ENCODE measurements at regions not wholly inside any gene's neighbourhood (a gene's known extent, or its start where the extent isn't known, plus 50 kb on each side); places are given as distances from the start of the nearest gene placed in this dataset.

DNA sequence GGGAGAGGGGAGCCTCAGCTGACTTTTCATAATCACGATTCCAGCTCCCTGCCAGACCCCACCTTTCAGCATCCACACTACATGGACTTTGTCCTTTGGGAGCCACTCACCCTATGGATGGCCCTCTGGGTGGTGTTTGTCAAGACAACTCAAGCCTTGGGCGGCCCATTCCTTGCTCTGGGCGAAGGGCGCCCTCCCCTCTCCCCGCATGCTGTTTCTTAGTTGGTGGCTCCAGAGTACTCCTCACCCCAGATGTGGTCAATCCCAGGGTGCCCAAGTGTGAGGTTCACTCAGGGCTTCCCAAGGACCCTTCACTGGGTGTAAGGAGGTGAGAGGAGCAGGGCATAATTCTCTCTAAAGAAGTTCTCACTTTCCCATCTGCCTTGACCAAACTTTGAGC is 710.0 kb downstream of the QKI start:
- no peak for DNase-seq (ENCODE audit: extremely low spot score)
- CTCF ChIA-PET: interaction anchor here (0.6 kb wide), 1 partner anchor 10 kb away, joined by 4 read pairs; no protein-coding TSS in a partner anchor
- POLR2A ChIA-PET: no interaction called here
- TF ChIP-seq FOXM1 (IDR thresholded peaks at IDR 0.05; ENCODE audit: borderline replicate concordance) (no peak), HDGF (IDR thresholded peaks at IDR 0.05; ENCODE audit: borderline replicate concordance) (no peak), SUZ12 (IDR thresholded peaks at IDR 0.05) (no peak)

DNA sequence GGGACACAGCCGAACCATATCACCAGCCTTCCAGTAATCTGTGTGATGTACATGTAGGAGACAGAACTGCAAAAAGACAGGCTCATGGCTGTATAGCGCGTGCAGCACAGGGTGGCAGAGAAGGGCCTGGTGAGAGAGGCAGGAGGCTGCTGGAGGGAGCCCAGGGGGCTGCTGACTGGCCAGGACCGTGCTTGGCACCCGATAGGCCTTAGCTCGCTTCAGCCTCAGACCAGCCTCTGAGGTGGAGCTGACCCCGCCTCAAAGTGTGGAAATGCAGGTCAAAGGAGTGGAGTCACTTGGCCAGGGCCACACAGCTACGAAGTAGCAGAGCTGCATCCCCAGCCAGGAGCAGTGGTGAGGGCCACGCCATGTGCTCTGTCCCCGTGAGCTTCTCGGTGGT is 707.6 kb downstream of the QKI start:
- no peak for DNase-seq (ENCODE audit: extremely low spot score)
- CTCF ChIA-PET: no interaction called here
- POLR2A ChIA-PET: no interaction called here
- no peak for TF ChIP-seq ARNT (IDR thresholded peaks at IDR 0.05)
- TF ChIP-seq ZNF384 (IDR thresholded peaks at IDR 0.05): no peak
- TF ChIP-seq ELF4 (IDR thresholded peaks at IDR 0.05): no peak
- no peak for TF ChIP-seq FOXM1 (IDR thresholded peaks at IDR 0.05; ENCODE audit: borderline replicate concordance)
- TF ChIP-seq SP1 (IDR thresholded peaks at IDR 0.05): no peak
- no peak for TF ChIP-seq SUZ12 (IDR thresholded peaks at IDR 0.05)
- no peak for TF ChIP-seq CTBP1 (IDR thresholded peaks at IDR 0.05; ENCODE audit: borderline replicate concordance)
- no peak for TF ChIP-seq FOXA1 (IDR thresholded peaks at IDR 0.05)
- no peak for TF ChIP-seq TARDBP (IDR thresholded peaks at IDR 0.05)
- TF ChIP-seq HDGF (IDR thresholded peaks at IDR 0.05; ENCODE audit: borderline replicate concordance): no peak
- TF ChIP-seq, protein P1, sequence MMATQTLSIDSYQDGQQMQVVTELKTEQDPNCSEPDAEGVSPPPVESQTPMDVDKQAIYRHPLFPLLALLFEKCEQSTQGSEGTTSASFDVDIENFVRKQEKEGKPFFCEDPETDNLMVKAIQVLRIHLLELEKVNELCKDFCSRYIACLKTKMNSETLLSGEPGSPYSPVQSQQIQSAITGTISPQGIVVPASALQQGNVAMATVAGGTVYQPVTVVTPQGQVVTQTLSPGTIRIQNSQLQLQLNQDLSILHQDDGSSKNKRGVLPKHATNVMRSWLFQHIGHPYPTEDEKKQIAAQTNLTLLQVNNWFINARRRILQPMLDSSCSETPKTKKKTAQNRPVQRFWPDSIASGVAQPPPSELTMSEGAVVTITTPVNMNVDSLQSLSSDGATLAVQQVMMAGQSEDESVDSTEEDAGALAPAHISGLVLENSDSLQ (IDR thresholded peaks at IDR 0.05): no peak
- no peak for TF ChIP-seq FOXK2 (IDR thresholded peaks at IDR 0.05)
- TF ChIP-seq NFRKB (IDR thresholded peaks at IDR 0.05): no peak

DNA sequence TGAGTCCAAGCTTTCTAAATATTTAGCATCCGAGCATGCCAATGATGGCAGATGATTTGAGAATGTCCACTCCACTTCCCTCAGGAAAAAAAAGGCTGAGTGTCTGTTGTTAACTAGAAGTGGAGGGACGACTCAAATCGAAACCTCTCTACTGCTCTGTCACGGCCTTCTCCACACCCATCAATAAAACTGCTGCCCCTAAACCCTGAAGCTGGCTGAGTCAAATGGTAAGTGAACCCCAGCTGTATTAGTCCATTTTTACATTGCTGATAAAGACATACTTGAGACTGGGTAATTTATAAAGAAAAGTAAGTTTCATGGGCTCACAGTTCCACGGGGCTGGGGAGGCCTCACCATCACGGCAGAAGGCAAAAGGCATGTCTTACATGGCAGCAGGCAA is 707.0 kb downstream of the QKI start:
- POLR2A ChIA-PET: no interaction called here

DNA sequence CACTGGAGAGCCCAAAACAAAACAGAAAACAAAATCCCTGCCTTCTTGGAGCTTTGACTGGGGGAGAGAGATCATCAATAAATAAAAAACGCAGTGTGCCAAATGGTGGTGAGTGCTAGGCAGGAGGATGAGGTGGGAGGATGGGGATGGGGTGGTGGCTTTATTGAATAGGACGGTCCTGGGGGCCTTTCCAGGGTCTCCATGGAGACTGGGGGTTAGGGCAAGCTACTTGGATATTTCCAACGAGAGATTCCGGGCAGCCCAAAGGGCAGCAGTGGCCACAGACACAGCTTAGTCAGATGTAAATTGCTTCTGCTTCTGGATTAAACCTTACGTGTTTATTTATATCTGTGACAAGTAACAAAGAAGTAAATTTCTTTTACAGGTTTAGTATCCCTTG is 700.1 kb downstream of the QKI start:
- CTCF ChIA-PET: interaction anchor here (0.6 kb wide), 2 partner anchors 9 to 15 kb away, joined by 3 to 4 read pairs; no protein-coding TSS in a partner anchor
- no peak for DNase-seq (ENCODE audit: extremely low spot score)
- TF ChIP-seq ZNF384 (IDR thresholded peaks at IDR 0.05): no peak
- TF ChIP-seq NFRKB (IDR thresholded peaks at IDR 0.05): no peak
- TF ChIP-seq ARNT (IDR thresholded peaks at IDR 0.05): no peak
- no peak for TF ChIP-seq TARDBP (IDR thresholded peaks at IDR 0.05)
- TF ChIP-seq LEF1 (IDR thresholded peaks at IDR 0.05; ENCODE audit: borderline replicate concordance): no peak
- no peak for TF ChIP-seq L3MBTL2 (conservative IDR thresholded peaks at IDR 0.05)
- no peak for TF ChIP-seq BHLHE40 (IDR thresholded peaks at IDR 0.05; ENCODE audit: borderline replicate concordance)
- TF ChIP-seq ELF4 (IDR thresholded peaks at IDR 0.05): no peak
- no peak for TF ChIP-seq FOXM1 (IDR thresholded peaks at IDR 0.05; ENCODE audit: borderline replicate concordance)
- TF ChIP-seq HDGF (IDR thresholded peaks at IDR 0.05; ENCODE audit: borderline replicate concordance): no peak
- TF ChIP-seq FOXA1 (IDR thresholded peaks at IDR 0.05): no peak
- TF ChIP-seq FOXK2 (IDR thresholded peaks at IDR 0.05): no peak
- TF ChIP-seq SUZ12 (IDR thresholded peaks at IDR 0.05): no peak
- no peak for TF ChIP-seq CTBP1 (IDR thresholded peaks at IDR 0.05; ENCODE audit: borderline replicate concordance)
- TF ChIP-seq, protein P1 (IDR thresholded peaks at IDR 0.05): no peak
- TF ChIP-seq SP1 (IDR thresholded peaks at IDR 0.05): no peak
- POLR2A ChIA-PET: no interaction called here

More for the DNA sequence above, 707.0 kb downstream of the QKI start:
- no peak for DNase-seq (ENCODE audit: extremely low spot score)
- TF ChIP-seq HDGF (IDR thresholded peaks at IDR 0.05; ENCODE audit: borderline replicate concordance) (no peak), FOXA1 (IDR thresholded peaks at IDR 0.05) (no peak), ARNT (IDR thresholded peaks at IDR 0.05) (no peak), ZNF384 (IDR thresholded peaks at IDR 0.05) (no peak), TARDBP (IDR thresholded peaks at IDR 0.05) (no peak), L3MBTL2 (conservative IDR thresholded peaks at IDR 0.05) (no peak), SP1 (IDR thresholded peaks at IDR 0.05) (no peak), BHLHE40 (IDR thresholded peaks at IDR 0.05; ENCODE audit: borderline replicate concordance) (no peak), FOXM1 (IDR thresholded peaks at IDR 0.05; ENCODE audit: borderline replicate concordance) (no peak), SUZ12 (IDR thresholded peaks at IDR 0.05) (no peak), NFRKB (IDR thresholded peaks at IDR 0.05) (no peak), LEF1 (IDR thresholded peaks at IDR 0.05; ENCODE audit: borderline replicate concordance) (no peak), ELF4 (IDR thresholded peaks at IDR 0.05) (no peak), FOXK2 (IDR thresholded peaks at IDR 0.05) (no peak), CTBP1 (IDR thresholded peaks at IDR 0.05; ENCODE audit: borderline replicate concordance) (no peak)
- TF ChIP-seq, protein P1 (IDR thresholded peaks at IDR 0.05): no peak
- CTCF ChIA-PET: no interaction called here

DNA sequence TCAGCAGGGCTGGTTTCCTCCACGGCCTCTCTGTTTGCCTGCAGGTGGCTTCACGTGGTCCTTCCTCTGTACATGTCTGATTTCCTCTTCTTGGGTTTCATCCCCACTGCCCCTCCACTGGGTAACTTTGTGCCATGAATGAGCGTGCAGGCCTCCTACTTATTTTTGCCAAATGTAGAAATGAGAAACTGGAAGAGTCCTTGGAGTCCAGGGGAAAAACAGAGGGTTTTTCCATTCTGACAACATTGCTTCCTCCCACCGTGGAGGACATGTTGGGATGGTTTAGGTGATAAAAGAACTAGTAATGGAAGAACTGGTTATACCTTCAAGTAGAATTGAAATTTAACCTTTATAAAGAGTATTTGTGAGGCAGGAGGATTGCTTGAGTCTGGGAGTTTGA is 699.5 kb downstream of the QKI start:
- POLR2A ChIA-PET: no interaction called here
- CTCF ChIA-PET: interaction anchor here (0.6 kb wide), 2 partner anchors 10 to 15 kb away, joined by 3 to 4 read pairs; no protein-coding TSS in a partner anchor
- DNase-seq (ENCODE audit: extremely low spot score): no peak

DNA sequence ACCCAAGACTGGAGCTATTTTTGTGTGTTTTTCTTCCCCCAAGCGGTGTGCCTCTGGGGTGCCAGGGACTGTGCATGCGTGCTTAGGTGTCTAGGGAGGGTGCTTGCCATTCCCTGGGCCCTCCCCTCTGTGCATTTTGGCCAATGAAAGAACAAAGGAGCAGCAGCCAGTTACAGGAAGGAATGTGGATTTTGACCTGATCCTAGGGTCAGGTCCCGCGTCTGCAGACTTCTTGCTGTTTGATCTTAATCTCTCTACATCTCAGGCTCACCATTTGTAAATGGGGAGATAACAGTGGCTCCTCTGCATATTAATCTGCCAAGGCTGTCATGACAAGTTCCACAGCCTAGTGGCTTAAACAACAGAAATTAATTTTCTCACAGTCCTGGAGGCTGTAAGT is 699.1 kb downstream of the QKI start:
- TF ChIP-seq L3MBTL2 (conservative IDR thresholded peaks at IDR 0.05) (no peak), LEF1 (IDR thresholded peaks at IDR 0.05; ENCODE audit: borderline replicate concordance) (no peak), ELF4 (IDR thresholded peaks at IDR 0.05) (no peak), FOXK2 (IDR thresholded peaks at IDR 0.05) (no peak), ARNT (IDR thresholded peaks at IDR 0.05) (no peak), TARDBP (IDR thresholded peaks at IDR 0.05) (no peak), FOXA1 (IDR thresholded peaks at IDR 0.05) (no peak), SP1 (IDR thresholded peaks at IDR 0.05) (no peak), BHLHE40 (IDR thresholded peaks at IDR 0.05; ENCODE audit: borderline replicate concordance) (no peak), ZNF384 (IDR thresholded peaks at IDR 0.05) (no peak)
- POLR2A ChIA-PET: no interaction called here
- no peak for DNase-seq (ENCODE audit: extremely low spot score)
- CTCF ChIA-PET: no interaction called here

More for the DNA sequence above, 699.5 kb downstream of the QKI start:
- TF ChIP-seq, protein P1 (IDR thresholded peaks at IDR 0.05): no peak
- TF ChIP-seq ARNT (IDR thresholded peaks at IDR 0.05) (no peak), SP1 (IDR thresholded peaks at IDR 0.05) (no peak), LEF1 (IDR thresholded peaks at IDR 0.05; ENCODE audit: borderline replicate concordance) (no peak), L3MBTL2 (conservative IDR thresholded peaks at IDR 0.05) (no peak)

Data from HEK293T (cell line).